Fibroblast of lung (primary cell): ENCODE measurements at regions not wholly inside any gene's neighbourhood (a gene's known extent, or its start where the extent isn't known, plus 50 kb on each side); places are given as distances from the start of the nearest gene placed in this dataset.
A peak's percentile ranks its signal among the peaks of the same experiment; 100 is the strongest.

Experiments
- DNase-seq, 2 donors: peaks; one replicate each; pipeline versions ENCODE4 v3.0.0 to v3.0.0-alpha.2; 2010; ENCODE audit warnings: low read depth in 2 of 2
- H2AFZ ChIP-seq: 2 replicates; pipeline ENCODE4 v1.5.1; 2012; ENCODE audit warnings: low read length, control low read depth, inconsistent platforms
- H3K27ac ChIP-seq: 2 replicates; pipeline ENCODE4 v1.5.1; 2011; ENCODE audit warnings: low read length, control low read depth; ENCODE audit not compliant: insufficient read depth
- H3K27me3 ChIP-seq: 2 replicates; pipeline ENCODE4 v1.5.1; 2011; ENCODE audit warnings: mild to moderate bottlenecking, low read length; ENCODE audit not compliant: control insufficient read depth, insufficient read depth
- H3K36me3 ChIP-seq: 2 replicates; pipeline ENCODE4 v1.5.1; 2011; ENCODE audit warnings: low read length; ENCODE audit not compliant: control insufficient read depth, insufficient read depth
- H3K4me1 ChIP-seq: 2 replicates; pipeline ENCODE4 v1.5.1; 2011; ENCODE audit warnings: low read length; ENCODE audit not compliant: control insufficient read depth, insufficient read depth; ENCODE audit errors: extremely low read depth
- H3K4me2 ChIP-seq: 2 replicates; pipeline ENCODE4 v1.5.1; 2011; ENCODE audit warnings: low read length, control low read depth; ENCODE audit not compliant: insufficient read depth; ENCODE audit errors: extremely low read depth
- H3K4me3 ChIP-seq, 4 experiments: fragments of 200-600 bp in 1 of 4; sonication (generic) in 1 of 4; replicated peaks in 1 of 4; 2 replicates each; pipeline ENCODE4 v1.5.1; 2011 to 2016; ENCODE audit warnings: low read length in 4 of 4, low read depth in 3 of 4, mild to moderate bottlenecking in 3 of 4, control low read depth in 2 of 4, inconsistent platforms in 1 of 4, mixed read lengths in 1 of 4; ENCODE audit not compliant: insufficient read depth in 1 of 4; ENCODE audit errors: control extremely low read depth in 1 of 4
- H3K79me2 ChIP-seq: 2 replicates; pipeline ENCODE4 v1.5.1; 2012; ENCODE audit warnings: mild to moderate bottlenecking, low read length, inconsistent platforms; ENCODE audit not compliant: control insufficient read depth, insufficient read depth
- H3K9ac ChIP-seq: 2 replicates; pipeline ENCODE4 v1.5.1; 2011; ENCODE audit warnings: mild to moderate bottlenecking, low read length, control low read depth; ENCODE audit not compliant: insufficient read depth
- H3K9me3 ChIP-seq: 2 replicates; pipeline ENCODE4 v1.5.1; 2012; ENCODE audit warnings: low read depth, low read length; ENCODE audit not compliant: control insufficient read depth, insufficient read depth
- H4K20me1 ChIP-seq: 2 replicates; pipeline ENCODE4 v1.5.1; 2011; ENCODE audit warnings: low read length; ENCODE audit not compliant: control insufficient read depth, insufficient read depth; ENCODE audit errors: extremely low read depth
- CTCF ChIP-seq, 2 donors: IDR thresholded peaks in 1 of 2; conservative IDR thresholded peaks in 1 of 2; 1 replicate in 1 of 2; 2 replicates in 1 of 2; pipeline ENCODE4 v1.5.1; 2011 to 2012; ENCODE audit warnings: low read length in 2 of 2, control low read depth in 1 of 2, inconsistent platforms in 1 of 2, low read depth in 1 of 2, mild to moderate bottlenecking in 1 of 2
- EZH2 ChIP-seq: IDR thresholded peaks from 2 replicates; pipeline ENCODE4 v1.5.1; 2012; ENCODE audit warnings: low read length, control low read depth, mild to moderate bottlenecking; ENCODE audit errors: missing control alignments

- H3K27ac ChIP-seq, result no peak overlapping the region
- H3K4me2 ChIP-seq, result no peak overlapping the region
- no peaks in the 10 kb centered on the region for H3K9me3 ChIP-seq
- H2AFZ ChIP-seq, result no peak overlapping the region
- H3K9ac ChIP-seq, result no peak overlapping the region
- H3K27me3 ChIP-seq, result no peaks in the 10 kb centered on the region
- H3K36me3 ChIP-seq, result no peaks in the 10 kb centered on the region
- no peak for TF ChIP-seq EZH2
- no peak for TF ChIP-seq CTCF (conservative IDR thresholded peaks at IDR 0.05 in 1 of 2, IDR thresholded peaks at IDR 0.05 in 1 of 2; ENCODE audit: low read depth in 1 of 2, low read length in 2 of 2)
- no peak overlapping the region for H3K4me3 ChIP-seq
- no peaks in the 10 kb centered on the region for H3K4me1 ChIP-seq
- DNase-seq, result no peak
- H4K20me1 ChIP-seq, result no peaks in the 10 kb centered on the region
- H3K79me2 ChIP-seq, result no peaks in the 10 kb centered on the region
Observed at GRCh38 chr6:105588123-105588710, 185.3 kb upstream of the PREP start.

- H3K79me2 ChIP-seq, result no peaks in the 10 kb centered on the region
- H3K27me3 ChIP-seq, result no peaks in the 10 kb centered on the region
- no peak overlapping the region for H3K27ac ChIP-seq
- no peaks in the 10 kb centered on the region for H4K20me1 ChIP-seq
- no peak for TF ChIP-seq EZH2
- no peak for TF ChIP-seq CTCF (conservative IDR thresholded peaks at IDR 0.05 in 1 of 2, IDR thresholded peaks at IDR 0.05 in 1 of 2; ENCODE audit: low read depth in 1 of 2, low read length in 2 of 2)
- DNase-seq, result peak in 1 of 2 donors; percentile 94
- no peak overlapping the region for H3K9ac ChIP-seq
- H3K36me3 ChIP-seq, result no peaks in the 10 kb centered on the region
- no peak overlapping the region for H3K4me2 ChIP-seq
- no peaks in the 10 kb centered on the region for H3K9me3 ChIP-seq
- H3K4me1 ChIP-seq, result no peaks in the 10 kb centered on the region
- H3K4me3 ChIP-seq, result no peak overlapping the region
- H2AFZ ChIP-seq, result no peak overlapping the region
Observed at GRCh38 chr6:105587349-105588122, 184.7 kb upstream of the PREP start.

- Histone ChIP-seq H3K4me1 (no peaks in the 10 kb centered on the region), H2AFZ (no peak overlapping the region), H3K36me3 (no peaks in the 10 kb centered on the region), H4K20me1 (no peaks in the 10 kb centered on the region), H3K4me2 (no peak overlapping the region), H3K9ac (no peak overlapping the region), H3K4me3 (no peak overlapping the region), H3K9me3 (no peaks in the 10 kb centered on the region), H3K27ac (no peak overlapping the region), H3K79me2 (no peaks in the 10 kb centered on the region), H3K27me3 (no peaks in the 10 kb centered on the region)
- TF ChIP-seq EZH2, result no peak
- TF ChIP-seq CTCF (conservative IDR thresholded peaks at IDR 0.05 in 1 of 2, IDR thresholded peaks at IDR 0.05 in 1 of 2; ENCODE audit: low read depth in 1 of 2, low read length in 2 of 2), result no peak
- DNase-seq, result no peak
Observed at GRCh38 chr6:105578179-105578707, 175.4 kb upstream of the PREP start.
